ENCODE measurements at regions not wholly inside any gene's neighbourhood (a gene's known extent, or its start where the extent isn't known, plus 50 kb on each side); places are given as distances from the start of the nearest gene placed in this dataset.

DNA sequence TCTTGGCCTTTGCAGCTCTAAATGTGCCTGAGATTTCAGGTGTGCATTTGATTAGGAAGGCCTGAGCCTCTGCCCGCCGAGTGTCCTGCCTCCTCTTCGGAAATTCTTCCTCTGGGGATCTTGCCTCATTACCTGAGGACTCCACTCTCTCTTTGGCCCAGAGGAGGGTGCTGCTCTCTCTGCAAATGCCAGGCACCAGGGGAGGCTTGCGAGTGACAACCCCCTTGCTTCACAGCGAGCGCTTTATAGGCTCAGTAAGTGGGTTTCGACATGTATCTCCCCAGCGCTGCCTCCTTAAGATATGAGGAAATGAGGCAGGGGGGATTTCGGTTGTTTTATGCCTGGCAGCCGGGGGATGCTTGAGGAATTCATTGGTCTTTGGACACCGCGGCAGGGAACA, 423.9 kb downstream of the GLRX3 start:
- CTCF ChIA-PET = no interaction called here
- no peaks in the 10 kb centered on the region for H3K27me3 Mint-ChIP-seq (ENCODE audit: unreplicated experiment)
- DNase-seq = no peak
- TF ChIP-seq CTCF (IDR thresholded peaks at IDR 0.05; ENCODE audit: unreplicated experiment) = no peak
- no peaks in the 10 kb centered on the region for H3K36me3 Mint-ChIP-seq (ENCODE audit: insufficient read depth, unreplicated experiment)
- no peaks in the 10 kb centered on the region for H3K4me1 Mint-ChIP-seq (ENCODE audit: low read depth, unreplicated experiment)
- no TSS peak for BruUV-seq (replicated peaks)
- H3K27ac Mint-ChIP-seq (ENCODE audit: unreplicated experiment) = no peak overlapping the region
- peaks cover 15% of the 10 kb centered on the region for H3K9me3 Mint-ChIP-seq (ENCODE audit: low read depth, unreplicated experiment)
- no peak overlapping the region for H3K4me3 Mint-ChIP-seq (ENCODE audit: low read depth, unreplicated experiment)
- intact Hi-C loops (cut with micrococcal nuclease; ENCODE audit: unreplicated experiment) = no loop called here

GRCh38 chr10:130560573-130560972, 424.4 kb downstream of the GLRX3 start:
- intact Hi-C loops (cut with micrococcal nuclease; ENCODE audit: unreplicated experiment) = no loop called here
- no TSS peak for BruUV-seq (replicated peaks)
- CTCF ChIA-PET = no interaction called here
- Mint-ChIP-seq H3K4me3 (ENCODE audit: low read depth, unreplicated experiment) (no peak overlapping the region), H3K9me3 (ENCODE audit: low read depth, unreplicated experiment) (peaks cover 11% of the 10 kb centered on the region), H3K36me3 (ENCODE audit: insufficient read depth, unreplicated experiment) (no peaks in the 10 kb centered on the region), H3K27ac (ENCODE audit: unreplicated experiment) (no peak overlapping the region), H3K27me3 (ENCODE audit: unreplicated experiment) (no peaks in the 10 kb centered on the region), H3K4me1 (ENCODE audit: low read depth, unreplicated experiment) (no peaks in the 10 kb centered on the region)
- TF ChIP-seq CTCF (IDR thresholded peaks at IDR 0.05; ENCODE audit: unreplicated experiment) = no peak
- DNase-seq = no peak

GRCh38 chr10:130561681-130562080, 425.5 kb downstream of the GLRX3 start:
- TF ChIP-seq CTCF (IDR thresholded peaks at IDR 0.05; ENCODE audit: unreplicated experiment) = no peak
- no peak for DNase-seq
- BruUV-seq (replicated peaks) = no TSS peak
- Mint-ChIP-seq H3K27me3 (ENCODE audit: unreplicated experiment) (no peaks in the 10 kb centered on the region), H3K36me3 (ENCODE audit: insufficient read depth, unreplicated experiment) (no peaks in the 10 kb centered on the region), H3K27ac (ENCODE audit: unreplicated experiment) (no peak overlapping the region), H3K9me3 (ENCODE audit: low read depth, unreplicated experiment) (peaks cover 10% of the 10 kb centered on the region), H3K4me3 (ENCODE audit: low read depth, unreplicated experiment) (no peak overlapping the region), H3K4me1 (ENCODE audit: low read depth, unreplicated experiment) (no peaks in the 10 kb centered on the region)
- CTCF ChIA-PET = no interaction called here
- intact Hi-C loops (cut with micrococcal nuclease; ENCODE audit: unreplicated experiment) = no loop called here

DNA sequence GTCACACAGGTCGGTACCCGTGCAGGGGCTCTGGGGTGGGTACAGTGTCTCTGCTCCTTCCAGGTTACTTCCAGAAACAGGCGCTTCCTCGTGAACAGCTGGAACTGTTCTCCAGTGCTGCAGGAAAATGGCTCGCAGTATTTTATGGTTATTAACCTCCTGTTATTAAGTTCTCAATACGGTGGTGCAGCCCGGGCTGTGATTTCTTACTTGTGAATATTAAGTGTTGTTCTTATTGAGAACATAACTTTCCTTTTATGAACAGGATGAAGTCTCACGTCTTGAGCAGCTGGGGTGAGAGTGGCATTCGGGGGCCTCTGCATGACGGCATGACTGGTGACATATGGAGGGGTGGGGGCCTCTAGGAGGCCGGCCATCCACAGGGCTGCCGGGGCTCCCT, 430.8 kb downstream of the GLRX3 start:
- intact Hi-C loops (cut with micrococcal nuclease; ENCODE audit: unreplicated experiment) = no loop called here
- DNase-seq = no peak
- Mint-ChIP-seq H3K27me3 (ENCODE audit: unreplicated experiment) (no peaks in the 10 kb centered on the region), H3K4me1 (ENCODE audit: low read depth, unreplicated experiment) (no peaks in the 10 kb centered on the region), H3K9me3 (ENCODE audit: low read depth, unreplicated experiment) (peaks cover 13% of the 10 kb centered on the region), H3K4me3 (ENCODE audit: low read depth, unreplicated experiment) (no peak overlapping the region), H3K36me3 (ENCODE audit: insufficient read depth, unreplicated experiment) (no peaks in the 10 kb centered on the region), H3K27ac (ENCODE audit: unreplicated experiment) (no peak overlapping the region)
- no peak for TF ChIP-seq CTCF (IDR thresholded peaks at IDR 0.05; ENCODE audit: unreplicated experiment)
- BruUV-seq (replicated peaks) = no TSS peak
- CTCF ChIA-PET = no interaction called here

DNA sequence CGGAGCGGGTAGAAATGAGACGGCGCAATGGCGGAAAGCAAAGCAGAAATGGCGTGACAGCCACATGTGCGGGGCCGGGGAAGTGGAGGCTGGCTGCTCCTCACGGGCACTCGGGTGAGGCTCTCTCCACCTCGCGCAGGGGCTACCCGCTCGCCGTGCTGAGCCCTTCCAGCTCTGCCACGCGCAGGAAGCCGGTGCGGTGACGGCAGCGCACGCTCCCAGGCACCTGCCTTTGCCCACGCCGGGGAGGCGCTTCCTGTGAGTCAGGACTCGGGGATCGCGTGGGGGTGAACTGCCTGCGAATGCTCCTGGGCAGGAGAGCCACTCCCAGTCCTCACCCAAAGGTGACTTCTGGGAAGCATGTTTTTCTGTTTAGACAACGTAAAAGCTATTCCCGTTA, 431.2 kb downstream of the GLRX3 start:
- no peaks in the 10 kb centered on the region for H3K36me3 Mint-ChIP-seq (ENCODE audit: insufficient read depth, unreplicated experiment)
- no peak for TF ChIP-seq CTCF (IDR thresholded peaks at IDR 0.05; ENCODE audit: unreplicated experiment)
- no peak for DNase-seq
- no TSS peak for BruUV-seq (replicated peaks)
- no peak overlapping the region for H3K4me3 Mint-ChIP-seq (ENCODE audit: low read depth, unreplicated experiment)
- peaks cover 13% of the 10 kb centered on the region for H3K9me3 Mint-ChIP-seq (ENCODE audit: low read depth, unreplicated experiment)
- H3K4me1 Mint-ChIP-seq (ENCODE audit: low read depth, unreplicated experiment) = no peaks in the 10 kb centered on the region
- CTCF ChIA-PET = no interaction called here
- H3K27me3 Mint-ChIP-seq (ENCODE audit: unreplicated experiment) = no peaks in the 10 kb centered on the region
- intact Hi-C loops (cut with micrococcal nuclease; ENCODE audit: unreplicated experiment) = no loop called here
- no peak overlapping the region for H3K27ac Mint-ChIP-seq (ENCODE audit: unreplicated experiment)
